MM.1S (cell line): ENCODE measurements at regions not wholly inside any gene's neighbourhood (a gene's known extent, or its start where the extent isn't known, plus 50 kb on each side); places are given as distances from the start of the nearest gene placed in this dataset.

Source experiments
- DNase-seq: peaks from one replicate; pipeline ENCODE4 v3.0.0-alpha.2; 2015
- H2AFZ ChIP-seq: fragments of 300-600 bp; sonication (generic); 2 replicates; pipeline ENCODE4 v1.6.0; 2016; ENCODE audit warnings: antibody characterized with exemption, low read length
- H3F3A ChIP-seq: fragments of 300-600 bp; sonication (generic); 2 replicates; pipeline ENCODE4 v1.6.1; 2016; ENCODE audit warnings: mild to moderate bottlenecking, antibody characterized with exemption, low read length, moderate library complexity, mixed read lengths; ENCODE audit not compliant: insufficient read depth
- H3K27ac ChIP-seq: fragments of 300-600 bp; sonication (generic); 2 replicates; pipeline ENCODE4 v1.5.1; 2016; ENCODE audit warnings: mild to moderate bottlenecking, low read length
- H3K27me3 ChIP-seq: fragments of 300-600 bp; sonication (generic); replicated peaks from 2 replicates; pipeline ENCODE4 v1.6.0; 2016; ENCODE audit warnings: low read length; ENCODE audit not compliant: insufficient read depth
- H3K36me3 ChIP-seq: fragments of 300-600 bp; sonication (generic); replicated peaks from 2 replicates; pipeline ENCODE4 v1.6.1; 2016; ENCODE audit warnings: mild to moderate bottlenecking, low read length, mixed read lengths; ENCODE audit not compliant: insufficient read depth
- H3K4me1 ChIP-seq: fragments of 300-600 bp; sonication (generic); 2 replicates; pipeline ENCODE4 v1.6.1; 2016; ENCODE audit warnings: low read length, mixed read lengths
- H3K4me2 ChIP-seq: fragments of 300-600 bp; sonication (generic); 2 replicates; pipeline ENCODE4 v1.6.0; 2016; ENCODE audit warnings: low read depth, low read length
- H3K4me3 ChIP-seq: fragments of 300-600 bp; sonication (generic); 2 replicates; pipeline ENCODE4 v1.5.1; 2016; ENCODE audit warnings: low read length, mixed read lengths
- H3K79me2 ChIP-seq: fragments of 300-600 bp; sonication (generic); 2 replicates; pipeline ENCODE4 v1.6.1; 2016; ENCODE audit warnings: mixed run types, low read length, mixed read lengths
- H3K9ac ChIP-seq: fragments of 300-600 bp; sonication (generic); 2 replicates; pipeline ENCODE4 v1.6.1; 2016; ENCODE audit warnings: low read length, mixed read lengths
- H3K9me2 ChIP-seq: fragments of 300-600 bp; sonication (generic); replicated peaks from 2 replicates; pipeline ENCODE4 v1.6.1; 2016; ENCODE audit warnings: mild to moderate bottlenecking, low read length, mixed read lengths; ENCODE audit not compliant: insufficient read depth
- H3K9me3 ChIP-seq: fragments of 300-600 bp; sonication (generic); replicated peaks from 2 replicates; pipeline ENCODE4 v1.6.1; 2016; ENCODE audit warnings: mild to moderate bottlenecking, low read length, mixed read lengths; ENCODE audit not compliant: insufficient read depth
- H4K20me1 ChIP-seq: fragments of 300-600 bp; sonication (generic); 2 replicates; pipeline ENCODE4 v1.6.1; 2016; ENCODE audit warnings: mild to moderate bottlenecking, low read length, moderate library complexity, mixed read lengths; ENCODE audit not compliant: insufficient read depth
- EZH2 ChIP-seq: fragments of 300-600 bp; sonication (generic); optimal IDR thresholded peaks from 2 replicates; pipeline ENCODE3; 2017; ENCODE audit warnings: low read depth, mild to moderate bottlenecking, antibody characterized with exemption, low read length, mixed read lengths
- EZH2phosphoT487 ChIP-seq: fragments of 300-600 bp; sonication (generic); IDR thresholded peaks from 2 replicates; pipeline ENCODE4 v1.6.1; 2018; ENCODE audit warnings: antibody characterized with exemption, low read length
- TF ChIP-seq, protein P1 (sequence below): fragments of 300-600 bp; sonication (generic); IDR thresholded peaks from 2 replicates; pipeline ENCODE4 v1.5.1; 2016; ENCODE audit warnings: antibody characterized with exemption, low read length, mixed read lengths

DNA sequence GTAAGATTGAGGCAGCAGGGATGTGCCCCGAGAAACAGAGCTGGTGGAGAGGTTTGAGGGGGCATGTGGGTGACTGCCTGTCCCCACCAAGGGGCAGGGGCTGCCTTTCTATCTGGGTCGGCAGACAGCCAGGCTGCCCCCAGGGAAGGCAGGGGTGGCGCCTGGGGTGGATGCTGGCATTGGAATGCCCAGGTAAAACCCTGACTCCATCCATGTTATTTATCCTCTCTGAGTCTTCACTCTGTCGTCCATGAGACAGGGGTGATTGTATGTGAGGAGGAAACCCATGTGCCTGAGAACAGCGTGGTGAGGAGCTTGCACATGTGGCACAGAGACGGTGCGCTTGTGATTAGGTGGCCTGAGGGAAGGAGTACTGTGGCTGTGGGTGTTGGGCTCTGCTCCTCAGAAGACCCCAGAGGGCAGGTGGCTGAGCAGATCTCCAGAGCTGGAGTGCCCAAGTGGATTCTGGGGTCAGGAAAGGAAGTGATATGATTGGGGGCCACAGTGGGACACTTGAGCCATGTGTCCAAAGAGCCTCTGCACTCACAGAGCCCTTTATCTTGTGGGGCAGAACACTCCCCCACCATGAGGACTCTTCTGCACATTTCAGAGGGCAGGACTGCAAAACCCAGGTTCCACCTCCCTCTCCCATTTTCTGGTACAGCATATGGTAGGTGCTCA, 100.4 kb upstream of the RET start:
- Histone ChIP-seq H3K9me3 (no peaks in the 10 kb centered on the region), H4K20me1 (no peaks in the 10 kb centered on the region), H3K79me2 (no peaks in the 10 kb centered on the region), H3K4me3 (no peak overlapping the region), H3K9ac (no peak overlapping the region), H3K27ac (no peak overlapping the region), H3K4me2 (no peak overlapping the region), H3K27me3 (no peaks in the 10 kb centered on the region), H3K36me3 (no peaks in the 10 kb centered on the region), H2AFZ (no peak overlapping the region), H3F3A (no peaks in the 10 kb centered on the region), H3K4me1 (no peaks in the 10 kb centered on the region), H3K9me2 (no peaks in the 10 kb centered on the region)
- DNase-seq, result no peak
- TF ChIP-seq EZH2 (no peak), EZH2phosphoT487 (no peak)
- TF ChIP-seq, protein P1, sequence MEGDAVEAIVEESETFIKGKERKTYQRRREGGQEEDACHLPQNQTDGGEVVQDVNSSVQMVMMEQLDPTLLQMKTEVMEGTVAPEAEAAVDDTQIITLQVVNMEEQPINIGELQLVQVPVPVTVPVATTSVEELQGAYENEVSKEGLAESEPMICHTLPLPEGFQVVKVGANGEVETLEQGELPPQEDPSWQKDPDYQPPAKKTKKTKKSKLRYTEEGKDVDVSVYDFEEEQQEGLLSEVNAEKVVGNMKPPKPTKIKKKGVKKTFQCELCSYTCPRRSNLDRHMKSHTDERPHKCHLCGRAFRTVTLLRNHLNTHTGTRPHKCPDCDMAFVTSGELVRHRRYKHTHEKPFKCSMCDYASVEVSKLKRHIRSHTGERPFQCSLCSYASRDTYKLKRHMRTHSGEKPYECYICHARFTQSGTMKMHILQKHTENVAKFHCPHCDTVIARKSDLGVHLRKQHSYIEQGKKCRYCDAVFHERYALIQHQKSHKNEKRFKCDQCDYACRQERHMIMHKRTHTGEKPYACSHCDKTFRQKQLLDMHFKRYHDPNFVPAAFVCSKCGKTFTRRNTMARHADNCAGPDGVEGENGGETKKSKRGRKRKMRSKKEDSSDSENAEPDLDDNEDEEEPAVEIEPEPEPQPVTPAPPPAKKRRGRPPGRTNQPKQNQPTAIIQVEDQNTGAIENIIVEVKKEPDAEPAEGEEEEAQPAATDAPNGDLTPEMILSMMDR, result no peak

DNA sequence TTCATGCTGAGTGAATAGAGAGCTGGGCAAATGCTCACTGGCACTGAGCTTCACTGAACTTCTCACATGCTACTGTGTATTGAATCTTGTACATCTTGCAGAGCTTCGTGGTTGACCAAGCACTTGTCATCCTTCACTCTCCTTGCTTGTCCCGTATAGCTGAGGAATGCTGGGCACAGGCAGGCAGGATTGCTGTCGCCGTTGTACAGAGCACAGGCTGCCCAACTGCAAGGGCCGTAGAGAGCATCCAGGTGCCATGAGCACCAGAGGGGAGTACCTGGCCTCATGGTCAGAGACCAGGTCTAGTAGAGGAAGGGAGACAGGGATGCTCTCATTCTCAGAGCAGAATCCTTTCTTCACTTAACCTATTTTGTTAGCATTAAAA, 99.8 kb upstream of the RET start:
- DNase-seq, result no peak
- no peak for TF ChIP-seq EZH2phosphoT487
- H3K36me3 ChIP-seq, result no peaks in the 10 kb centered on the region
- H3F3A ChIP-seq, result no peaks in the 10 kb centered on the region
- H3K9me3 ChIP-seq, result no peaks in the 10 kb centered on the region
- H3K27me3 ChIP-seq, result no peaks in the 10 kb centered on the region
- no peak overlapping the region for H3K27ac ChIP-seq
- H3K9me2 ChIP-seq, result no peaks in the 10 kb centered on the region
- no peak overlapping the region for H3K9ac ChIP-seq
- H3K4me2 ChIP-seq, result no peak overlapping the region
- H3K4me3 ChIP-seq, result no peak overlapping the region
- H2AFZ ChIP-seq, result no peak overlapping the region
- no peaks in the 10 kb centered on the region for H3K4me1 ChIP-seq
- H3K79me2 ChIP-seq, result no peaks in the 10 kb centered on the region
- H4K20me1 ChIP-seq, result no peaks in the 10 kb centered on the region

DNA sequence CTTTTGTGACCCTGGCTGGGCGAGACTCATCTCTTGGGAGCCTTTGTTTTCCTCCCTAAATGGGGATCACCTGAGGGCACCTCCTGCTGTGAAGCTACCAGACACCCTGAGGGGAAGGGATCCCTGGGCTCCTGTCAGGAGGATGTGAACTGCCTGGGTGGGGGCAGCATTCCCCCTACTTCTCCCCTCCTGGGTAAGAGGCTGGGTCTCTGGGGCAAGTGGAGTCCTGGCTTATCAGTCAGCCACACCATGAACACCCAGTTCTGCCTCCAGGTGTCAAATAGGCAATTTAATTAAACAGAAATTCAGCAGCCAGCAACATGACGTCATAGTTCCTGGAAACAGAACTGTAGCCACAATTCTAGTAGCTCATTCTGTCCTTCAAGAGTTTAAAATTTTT, 97.7 kb upstream of the RET start:
- DNase-seq, result no peak
- Histone ChIP-seq H3K4me3 (no peak overlapping the region), H3F3A (no peaks in the 10 kb centered on the region), H3K27ac (no peak overlapping the region), H4K20me1 (no peaks in the 10 kb centered on the region), H3K4me1 (no peaks in the 10 kb centered on the region), H2AFZ (no peak overlapping the region), H3K79me2 (no peaks in the 10 kb centered on the region), H3K4me2 (no peak overlapping the region), H3K27me3 (no peaks in the 10 kb centered on the region), H3K9me2 (no peaks in the 10 kb centered on the region), H3K9me3 (no peaks in the 10 kb centered on the region), H3K9ac (no peak overlapping the region), H3K36me3 (no peaks in the 10 kb centered on the region)
- TF ChIP-seq EZH2 (no peak), EZH2phosphoT487 (no peak)

DNA sequence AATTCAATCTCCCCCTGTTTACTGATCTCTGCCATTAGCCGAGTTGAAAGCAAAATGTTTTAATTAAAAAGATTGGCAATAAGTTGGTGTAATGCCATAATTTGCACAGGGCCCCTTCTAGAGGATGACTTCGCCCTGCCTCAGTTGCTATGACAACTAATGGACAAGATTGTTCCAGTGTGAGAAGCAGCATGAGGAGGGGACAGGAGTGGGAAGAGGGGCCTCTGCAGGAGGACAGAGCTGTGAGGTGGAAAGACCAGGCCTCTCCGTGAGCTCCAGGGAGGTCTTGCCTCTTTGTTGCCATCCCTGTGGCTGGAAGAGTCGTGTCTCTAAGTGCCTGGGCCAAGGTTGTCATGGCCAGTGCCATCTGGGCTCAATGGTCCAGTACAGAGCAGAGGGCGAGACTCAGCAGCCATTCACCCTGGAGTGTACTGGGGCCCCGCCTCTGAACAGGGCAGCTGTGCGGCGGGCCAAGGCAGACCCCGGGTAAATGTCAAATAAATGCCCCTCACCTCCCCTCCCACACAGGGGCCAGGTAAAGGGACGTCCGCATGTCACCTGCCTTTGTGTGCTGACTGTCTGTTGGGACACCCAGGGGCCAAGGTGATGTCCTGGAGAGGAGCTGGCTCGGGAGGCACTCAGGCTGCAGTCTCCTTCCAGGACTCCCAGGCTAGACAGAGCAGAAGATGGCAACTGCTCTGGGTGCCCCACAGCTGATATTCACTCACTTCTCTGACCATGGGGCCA, 97.0 kb upstream of the RET start:
- H4K20me1 ChIP-seq, result no peaks in the 10 kb centered on the region
- H3K27me3 ChIP-seq, result no peaks in the 10 kb centered on the region
- no peak overlapping the region for H3K4me3 ChIP-seq
- no peaks in the 10 kb centered on the region for H3K9me2 ChIP-seq
- H3K4me1 ChIP-seq, result no peaks in the 10 kb centered on the region
- no peaks in the 10 kb centered on the region for H3K36me3 ChIP-seq
- no peaks in the 10 kb centered on the region for H3K79me2 ChIP-seq
- no peak for DNase-seq
- TF ChIP-seq EZH2phosphoT487, result no peak
- no peak for TF ChIP-seq EZH2
- no peaks in the 10 kb centered on the region for H3K9me3 ChIP-seq
- no peak overlapping the region for H3K9ac ChIP-seq
- H3K4me2 ChIP-seq, result no peak overlapping the region
- no peaks in the 10 kb centered on the region for H3F3A ChIP-seq
- no peak overlapping the region for H2AFZ ChIP-seq
- H3K27ac ChIP-seq, result no peak overlapping the region
